ENCODE measurements at regions not wholly inside any gene's neighbourhood (a gene's known extent, or its start where the extent isn't known, plus 50 kb on each side); places are given as distances from the start of the nearest gene placed in this dataset.

GRCh38 chr6:22399693-22400092 lies 102.9 kb upstream of the PRL start:
- TF ChIP-seq RAD21 (IDR thresholded peaks at IDR 0.05) (no peak), GABPA (IDR thresholded peaks at IDR 0.05 in 1 of 2, conservative IDR thresholded peaks at IDR 0.05 in 1 of 2) (no peak), TAF1 (conservative IDR thresholded peaks at IDR 0.05) (no peak), YY1 (IDR thresholded peaks at IDR 0.05) (no peak)
- TF ChIP-seq, protein P1, sequence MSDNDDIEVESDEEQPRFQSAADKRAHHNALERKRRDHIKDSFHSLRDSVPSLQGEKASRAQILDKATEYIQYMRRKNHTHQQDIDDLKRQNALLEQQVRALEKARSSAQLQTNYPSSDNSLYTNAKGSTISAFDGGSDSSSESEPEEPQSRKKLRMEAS (IDR thresholded peaks at IDR 0.05) = no peak
- TF ChIP-seq, protein P2, sequence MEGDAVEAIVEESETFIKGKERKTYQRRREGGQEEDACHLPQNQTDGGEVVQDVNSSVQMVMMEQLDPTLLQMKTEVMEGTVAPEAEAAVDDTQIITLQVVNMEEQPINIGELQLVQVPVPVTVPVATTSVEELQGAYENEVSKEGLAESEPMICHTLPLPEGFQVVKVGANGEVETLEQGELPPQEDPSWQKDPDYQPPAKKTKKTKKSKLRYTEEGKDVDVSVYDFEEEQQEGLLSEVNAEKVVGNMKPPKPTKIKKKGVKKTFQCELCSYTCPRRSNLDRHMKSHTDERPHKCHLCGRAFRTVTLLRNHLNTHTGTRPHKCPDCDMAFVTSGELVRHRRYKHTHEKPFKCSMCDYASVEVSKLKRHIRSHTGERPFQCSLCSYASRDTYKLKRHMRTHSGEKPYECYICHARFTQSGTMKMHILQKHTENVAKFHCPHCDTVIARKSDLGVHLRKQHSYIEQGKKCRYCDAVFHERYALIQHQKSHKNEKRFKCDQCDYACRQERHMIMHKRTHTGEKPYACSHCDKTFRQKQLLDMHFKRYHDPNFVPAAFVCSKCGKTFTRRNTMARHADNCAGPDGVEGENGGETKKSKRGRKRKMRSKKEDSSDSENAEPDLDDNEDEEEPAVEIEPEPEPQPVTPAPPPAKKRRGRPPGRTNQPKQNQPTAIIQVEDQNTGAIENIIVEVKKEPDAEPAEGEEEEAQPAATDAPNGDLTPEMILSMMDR (IDR thresholded peaks at IDR 0.05; ENCODE audit: low read depth, low read length, missing input control) = no peak
